ENCODE measurements at regions not wholly inside any gene's neighbourhood (a gene's known extent, or its start where the extent isn't known, plus 50 kb on each side); places are given as distances from the start of the nearest gene placed in this dataset.

GRCh38 chr2:47653902-47654789 is 83.4 kb upstream of the KCNK12 start:
- Histone ChIP-seq H3K4me1 (no peaks in the 10 kb centered on the region), H3K27ac (no peak overlapping the region), H3K9ac (ENCODE audit: low read depth in 2 of 2, low read length in 2 of 2) (no peak overlapping the region), H3K27me3 (no peaks in the 10 kb centered on the region), H3K9me3 (no peaks in the 10 kb centered on the region), H3K36me3 (no peaks in the 10 kb centered on the region), H3K4me3 (no peak overlapping the region)
- intact Hi-C loops (cut with DNase I), result no loop called here
- no peak for TF ChIP-seq CTCF (IDR thresholded peaks at IDR 0.05)
- peak; percentile 68 for DNase-seq

- Histone ChIP-seq H3K27ac (no peak overlapping the region), H3K9me3 (no peaks in the 10 kb centered on the region), H3K4me1 (no peaks in the 10 kb centered on the region), H3K27me3 (no peaks in the 10 kb centered on the region), H3K36me3 (no peaks in the 10 kb centered on the region), H3K4me3 (no peak overlapping the region), H3K9ac (ENCODE audit: low read depth in 2 of 2, low read length in 2 of 2) (no peak overlapping the region)
- TF ChIP-seq CTCF (IDR thresholded peaks at IDR 0.05), result no peak
- no peak for DNase-seq
- intact Hi-C loops (cut with DNase I), result no loop called here
These were observed 82.3 kb upstream of the KCNK12 start for GRCh38 chr2:47653036-47653435.

- H3K27ac ChIP-seq, result no peak overlapping the region
- no peaks in the 10 kb centered on the region for H3K4me1 ChIP-seq
- H3K9ac ChIP-seq (ENCODE audit: low read depth in 2 of 2, low read length in 2 of 2), result no peak overlapping the region
- H3K9me3 ChIP-seq, result no peaks in the 10 kb centered on the region
- intact Hi-C loops (cut with DNase I), result no loop called here
- no peak for DNase-seq
- no peak for TF ChIP-seq CTCF (IDR thresholded peaks at IDR 0.05)
- H3K4me3 ChIP-seq, result no peak overlapping the region
- no peaks in the 10 kb centered on the region for H3K36me3 ChIP-seq
- H3K27me3 ChIP-seq, result no peaks in the 10 kb centered on the region
These were observed 81.4 kb upstream of the KCNK12 start for GRCh38 chr2:47652061-47652690.

- TF ChIP-seq CTCF (IDR thresholded peaks at IDR 0.05), result no peak
- intact Hi-C loops (cut with DNase I), result no loop called here
- H3K9me3 ChIP-seq, result no peaks in the 10 kb centered on the region
- no peaks in the 10 kb centered on the region for H3K36me3 ChIP-seq
- H3K27me3 ChIP-seq, result no peaks in the 10 kb centered on the region
- H3K9ac ChIP-seq (ENCODE audit: low read depth in 2 of 2, low read length in 2 of 2), result no peak overlapping the region
- no peaks in the 10 kb centered on the region for H3K4me1 ChIP-seq
- no peak overlapping the region for H3K4me3 ChIP-seq
- H3K27ac ChIP-seq, result no peak overlapping the region
- DNase-seq, result no peak
These were observed 80.5 kb upstream of the KCNK12 start for GRCh38 chr2:47651296-47651695.

- Histone ChIP-seq H3K27ac (no peak overlapping the region), H3K9ac (ENCODE audit: low read depth in 2 of 2, low read length in 2 of 2) (no peak overlapping the region), H3K4me3 (no peak overlapping the region), H3K27me3 (no peaks in the 10 kb centered on the region), H3K4me1 (no peaks in the 10 kb centered on the region), H3K36me3 (no peaks in the 10 kb centered on the region), H3K9me3 (no peaks in the 10 kb centered on the region)
- DNase-seq, result no peak
- no peak for TF ChIP-seq CTCF (IDR thresholded peaks at IDR 0.05)
- intact Hi-C loops (cut with DNase I), result no loop called here
These were observed 79.3 kb upstream of the KCNK12 start for GRCh38 chr2:47650001-47650535.

Data from colonic mucosa (tissue), 4 donors.